ENCODE measurements at regions not wholly inside any gene's neighbourhood (a gene's known extent, or its start where the extent isn't known, plus 50 kb on each side); places are given as distances from the start of the nearest gene placed in this dataset.
"Not testable (repeated sequence)": the region's sequence is repeated elsewhere in the genome, so short reads cannot be mapped to it uniquely, and the experiment has no call there.

DNA sequence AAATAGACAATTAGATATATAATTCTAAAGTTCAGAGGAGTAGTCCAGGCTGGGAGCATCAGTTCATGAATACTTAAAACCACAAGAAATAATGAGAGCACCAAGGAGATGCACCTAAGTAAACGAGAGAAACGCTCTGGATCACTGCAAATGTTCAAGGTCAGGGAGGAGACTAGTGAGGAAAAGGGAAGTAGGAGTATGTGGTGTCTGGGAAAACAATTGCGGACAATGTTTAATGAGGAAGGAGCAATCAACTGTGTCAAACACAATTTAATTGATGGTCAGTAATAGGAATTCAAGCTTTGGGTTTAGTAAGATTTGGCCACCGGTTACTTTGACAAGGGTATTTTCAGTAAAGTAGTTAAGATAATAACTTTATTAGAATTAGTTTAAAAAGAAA lies 652.2 kb downstream of the DACH1 start:
- DNase-seq (ENCODE audit: extremely low spot score in 2 of 2), result no peak
- TF ChIP-seq POLR2A (IDR thresholded peaks at IDR 0.05), result no peak
- TF ChIP-seq, protein P1, sequence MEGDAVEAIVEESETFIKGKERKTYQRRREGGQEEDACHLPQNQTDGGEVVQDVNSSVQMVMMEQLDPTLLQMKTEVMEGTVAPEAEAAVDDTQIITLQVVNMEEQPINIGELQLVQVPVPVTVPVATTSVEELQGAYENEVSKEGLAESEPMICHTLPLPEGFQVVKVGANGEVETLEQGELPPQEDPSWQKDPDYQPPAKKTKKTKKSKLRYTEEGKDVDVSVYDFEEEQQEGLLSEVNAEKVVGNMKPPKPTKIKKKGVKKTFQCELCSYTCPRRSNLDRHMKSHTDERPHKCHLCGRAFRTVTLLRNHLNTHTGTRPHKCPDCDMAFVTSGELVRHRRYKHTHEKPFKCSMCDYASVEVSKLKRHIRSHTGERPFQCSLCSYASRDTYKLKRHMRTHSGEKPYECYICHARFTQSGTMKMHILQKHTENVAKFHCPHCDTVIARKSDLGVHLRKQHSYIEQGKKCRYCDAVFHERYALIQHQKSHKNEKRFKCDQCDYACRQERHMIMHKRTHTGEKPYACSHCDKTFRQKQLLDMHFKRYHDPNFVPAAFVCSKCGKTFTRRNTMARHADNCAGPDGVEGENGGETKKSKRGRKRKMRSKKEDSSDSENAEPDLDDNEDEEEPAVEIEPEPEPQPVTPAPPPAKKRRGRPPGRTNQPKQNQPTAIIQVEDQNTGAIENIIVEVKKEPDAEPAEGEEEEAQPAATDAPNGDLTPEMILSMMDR (IDR thresholded peaks at IDR 0.05), result no peak
- TF ChIP-seq POLR2AphosphoS5 (IDR thresholded peaks at IDR 0.05; ENCODE audit: insufficient read depth in 1 of 2, low read depth in 1 of 2), result no peak
- Histone ChIP-seq H3K9me3 (no peaks in the 10 kb centered on the region), H3K4me1 (no peaks in the 10 kb centered on the region), H3K27ac (no peak overlapping the region), H3K36me3 (no peaks in the 10 kb centered on the region), H3K4me3 (no peak overlapping the region), H3K27me3 (no peaks in the 10 kb centered on the region)
- intact Hi-C loops (cut with DNase I), result no loop called here

DNA sequence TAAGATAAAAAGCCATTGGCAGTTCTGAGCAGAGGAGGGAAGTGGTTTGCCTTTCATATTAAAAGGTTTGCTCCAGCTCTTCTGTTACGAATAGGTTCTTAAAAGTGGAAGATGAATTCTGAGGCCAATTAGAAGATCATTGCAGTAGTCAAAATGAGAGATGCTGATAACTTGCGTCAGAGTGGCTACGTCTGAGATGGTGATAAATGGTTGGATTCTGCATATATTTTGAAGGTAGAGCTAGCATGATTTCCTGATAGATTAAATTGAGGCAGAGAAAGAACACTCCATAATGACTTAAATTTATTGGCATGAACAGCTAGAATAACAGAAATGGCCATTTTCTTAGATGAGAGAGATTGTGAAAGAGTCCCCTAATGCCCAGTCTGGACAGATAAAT lies 652.6 kb downstream of the DACH1 start:
- Histone ChIP-seq H3K27me3 (no peaks in the 10 kb centered on the region), H3K9me3 (no peaks in the 10 kb centered on the region), H3K36me3 (no peaks in the 10 kb centered on the region), H3K27ac (no peak overlapping the region), H3K4me1 (no peaks in the 10 kb centered on the region), H3K4me3 (no peak overlapping the region)
- TF ChIP-seq POLR2AphosphoS5 (IDR thresholded peaks at IDR 0.05; ENCODE audit: insufficient read depth in 1 of 2, low read depth in 1 of 2), result no peak
- TF ChIP-seq, protein P1 (IDR thresholded peaks at IDR 0.05), result no peak
- TF ChIP-seq POLR2A (IDR thresholded peaks at IDR 0.05), result no peak
- DNase-seq (ENCODE audit: extremely low spot score in 2 of 2), result no peak
- intact Hi-C loops (cut with DNase I), result no loop called here

DNA sequence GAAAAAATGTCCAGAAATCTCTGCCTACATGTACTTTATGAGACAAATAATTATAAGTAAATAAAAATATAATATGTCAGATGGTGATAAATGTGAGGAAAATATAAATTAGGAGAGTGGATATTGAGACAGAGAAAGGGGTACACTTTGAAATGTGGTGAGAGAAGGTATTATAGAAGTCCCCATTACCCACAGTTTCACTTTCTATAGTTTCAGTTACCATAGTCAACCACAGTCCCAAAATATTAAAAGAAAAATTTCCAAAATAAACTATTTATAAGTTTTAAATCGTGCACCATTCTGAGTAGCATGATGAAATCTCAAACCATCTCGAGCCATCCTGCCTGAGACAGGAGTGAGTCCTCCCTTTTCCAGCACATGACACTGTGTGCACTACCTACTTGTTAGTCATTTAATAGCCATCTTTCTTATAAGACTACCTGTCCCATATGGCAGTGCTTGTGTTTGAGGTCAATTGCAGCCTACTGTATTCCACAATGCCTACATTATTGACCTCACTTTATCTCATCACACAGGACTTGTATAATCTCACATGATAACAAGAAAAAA lies 653.7 kb downstream of the DACH1 start:
- no peak for TF ChIP-seq POLR2AphosphoS5 (IDR thresholded peaks at IDR 0.05; ENCODE audit: insufficient read depth in 1 of 2, low read depth in 1 of 2)
- TF ChIP-seq POLR2A (IDR thresholded peaks at IDR 0.05), result no peak
- TF ChIP-seq, protein P1 (IDR thresholded peaks at IDR 0.05), result no peak
- DNase-seq (ENCODE audit: extremely low spot score in 2 of 2), result no peak
- intact Hi-C loops (cut with DNase I), result no loop called here
- no peaks in the 10 kb centered on the region for H3K9me3 ChIP-seq
- no peaks in the 10 kb centered on the region for H3K36me3 ChIP-seq
- no peaks in the 10 kb centered on the region for H3K27me3 ChIP-seq
- H3K4me3 ChIP-seq, result no peak overlapping the region
- H3K27ac ChIP-seq, result no peak overlapping the region
- H3K4me1 ChIP-seq, result no peaks in the 10 kb centered on the region

DNA sequence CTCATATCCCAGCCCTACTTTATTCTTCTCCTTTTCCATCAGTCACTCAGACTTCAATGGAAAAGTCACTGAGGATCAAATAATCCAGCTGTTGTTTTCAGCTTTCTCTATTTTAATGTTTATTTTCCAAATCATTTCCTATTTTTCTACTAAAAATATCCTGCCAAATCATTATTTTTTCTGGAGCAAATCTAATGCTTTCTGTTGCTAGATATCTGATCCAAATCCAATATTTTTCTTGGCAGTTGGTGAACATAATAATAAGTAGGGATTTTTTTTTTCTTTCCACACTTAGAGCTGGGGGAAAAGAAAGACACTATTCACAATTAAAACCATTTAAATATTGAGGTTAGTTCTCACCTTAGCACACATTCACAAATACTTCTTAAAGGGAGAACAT lies 656.1 kb downstream of the DACH1 start:
- intact Hi-C loops (cut with DNase I), result no loop called here
- Histone ChIP-seq H3K4me1 (no peaks in the 10 kb centered on the region), H3K4me3 (no peak overlapping the region), H3K36me3 (no peaks in the 10 kb centered on the region), H3K27ac (no peak overlapping the region), H3K9me3 (no peaks in the 10 kb centered on the region), H3K27me3 (no peaks in the 10 kb centered on the region)
- TF ChIP-seq POLR2AphosphoS5 (IDR thresholded peaks at IDR 0.05; ENCODE audit: insufficient read depth in 1 of 2, low read depth in 1 of 2) (no peak), POLR2A (IDR thresholded peaks at IDR 0.05) (no peak)
- TF ChIP-seq, protein P1 (IDR thresholded peaks at IDR 0.05), result no peak
- DNase-seq (ENCODE audit: extremely low spot score in 2 of 2), result no peak

DNA sequence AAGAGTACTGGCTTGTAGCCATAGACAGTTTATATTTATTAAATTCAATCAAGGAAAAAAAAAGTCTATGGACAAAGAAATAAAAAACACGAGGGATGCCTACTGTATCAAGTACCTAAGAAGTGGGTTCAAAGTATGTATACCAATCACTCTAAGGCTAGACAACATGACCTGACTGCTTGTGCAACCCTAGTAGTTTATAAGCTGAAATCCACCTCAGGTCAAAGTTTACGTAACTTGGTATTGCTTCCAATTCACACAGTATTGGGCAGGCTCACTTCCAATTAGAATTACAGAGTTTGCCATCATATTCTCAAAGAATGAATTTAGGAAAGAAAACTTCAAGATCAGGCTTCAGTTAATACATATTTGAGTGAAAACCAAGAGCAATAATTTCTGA lies 657.8 kb downstream of the DACH1 start:
- no peaks in the 10 kb centered on the region for H3K9me3 ChIP-seq
- TF ChIP-seq, protein P1 (IDR thresholded peaks at IDR 0.05), result no peak
- TF ChIP-seq POLR2A (IDR thresholded peaks at IDR 0.05), result no peak
- no peak for TF ChIP-seq POLR2AphosphoS5 (IDR thresholded peaks at IDR 0.05; ENCODE audit: insufficient read depth in 1 of 2, low read depth in 1 of 2)
- intact Hi-C loops (cut with DNase I), result no loop called here
- no peak overlapping the region for H3K27ac ChIP-seq
- no peak overlapping the region for H3K4me3 ChIP-seq
- H3K27me3 ChIP-seq, result no peaks in the 10 kb centered on the region
- H3K4me1 ChIP-seq, result no peaks in the 10 kb centered on the region
- no peak for DNase-seq (ENCODE audit: extremely low spot score in 2 of 2)
- H3K36me3 ChIP-seq, result no peaks in the 10 kb centered on the region

DNA sequence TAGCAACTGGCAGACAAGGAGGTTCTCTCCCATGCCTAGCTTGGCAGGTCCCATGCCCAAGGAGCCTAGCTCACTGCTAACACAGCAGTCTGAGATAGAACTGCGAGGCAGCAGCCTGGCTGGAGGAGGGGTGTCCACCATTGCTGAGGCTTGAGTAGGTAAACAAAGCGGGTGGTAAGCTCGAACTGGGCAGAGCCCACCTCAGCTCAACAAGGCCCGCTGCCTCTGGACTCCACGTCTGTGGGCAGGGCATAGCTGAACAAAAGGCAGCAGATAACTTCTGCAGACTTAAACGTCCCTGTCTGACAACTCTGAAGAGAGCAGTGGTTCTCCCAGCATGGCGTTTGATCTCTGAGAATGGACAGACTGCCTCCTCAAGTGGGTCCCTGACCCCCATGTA lies 682.4 kb downstream of the DACH1 start:
- DNase-seq (ENCODE audit: extremely low spot score in 2 of 2); intact Hi-C loops (cut with DNase I): not testable (repeated sequence)

DNA sequence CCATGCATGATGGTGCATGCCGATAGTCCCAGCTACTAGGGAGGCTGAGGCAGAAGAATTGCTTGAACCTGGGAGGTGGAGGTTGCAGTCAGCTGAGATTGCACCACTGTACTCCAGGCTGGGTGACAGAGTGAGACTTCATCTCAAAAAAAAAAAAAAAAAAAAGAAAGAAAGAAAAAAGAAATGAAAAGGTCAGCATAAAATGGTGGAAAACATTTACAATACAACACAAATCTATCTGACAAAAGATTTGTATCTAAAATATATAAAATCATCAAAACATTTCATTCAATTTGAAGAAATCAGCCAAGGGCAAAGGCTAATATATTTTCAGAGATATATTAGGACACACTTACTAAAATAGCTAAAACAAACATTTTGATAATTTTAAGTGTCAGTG lies 683.7 kb downstream of the DACH1 start:
- H3K36me3 ChIP-seq; H3K9me3 ChIP-seq; H3K4me1 ChIP-seq; intact Hi-C loops (cut with DNase I); DNase-seq (ENCODE audit: extremely low spot score in 2 of 2); H3K27me3 ChIP-seq; H3K27ac ChIP-seq; H3K4me3 ChIP-seq: not testable (repeated sequence)

More for the DNA sequence above, 682.4 kb downstream of the DACH1 start:
- H3K27ac ChIP-seq, H3K27me3 ChIP-seq, H3K4me1 ChIP-seq, H3K36me3 ChIP-seq, H3K4me3 ChIP-seq, H3K9me3 ChIP-seq: not testable (repeated sequence)
